Transverse colon (tissue), 4 donors: ENCODE measurements at regions not wholly inside any gene's neighbourhood (a gene's known extent, or its start where the extent isn't known, plus 50 kb on each side); places are given as distances from the start of the nearest gene placed in this dataset.

Experiments
- CTCF ChIP-seq, 5 experiments: fragments of 200-600 bp in 3 of 5; fragments of 450-650 bp in 2 of 5; sonication (generic) in 3 of 5; IDR thresholded peaks; 1 replicate in 2 of 5; 2 replicates in 3 of 5; pipeline ENCODE4 v1.5.1; 2016 to 2017; ENCODE audit warnings: antibody characterized with exemption in 5 of 5, inconsistent platforms in 3 of 5, mild to moderate bottlenecking in 2 of 5, moderate library complexity in 1 of 5
- POLR2AphosphoS5 ChIP-seq, 3 donors: sonication (generic); formaldehyde crosslinking; IDR thresholded peaks; one replicate each; pipeline ENCODE4 v1.6.1; 2016; ENCODE audit warnings: antibody characterized with exemption in 3 of 3

GRCh38 chr10:28845009-28845682 lies 167.8 kb downstream of the BAMBI start:
- no peak for TF ChIP-seq POLR2AphosphoS5 (IDR thresholded peaks at IDR 0.05)
- TF ChIP-seq CTCF (IDR thresholded peaks at IDR 0.05), result no peak
